OCI-LY1 (cell line): ENCODE measurements at regions not wholly inside any gene's neighbourhood (a gene's known extent, or its start where the extent isn't known, plus 50 kb on each side); places are given as distances from the start of the nearest gene placed in this dataset.

ENCODE experiments used
- CTCF ChIP-seq: fragments of 200-600 bp; sonication (generic), shearing (Covaris generic); IDR thresholded peaks from 2 replicates; pipeline ENCODE4 v1.5.1; 2017; ENCODE audit warnings: mild to moderate bottlenecking, antibody characterized with exemption, low read length, moderate library complexity, mixed read lengths
- EZH2 ChIP-seq: fragments of 200-600 bp; sonication (generic), shearing (Covaris generic); IDR thresholded peaks from 2 replicates; pipeline ENCODE4 v1.8.0; 2017; ENCODE audit warnings: borderline replicate concordance, mixed run types, mild to moderate bottlenecking, antibody characterized with exemption, low read length, moderate library complexity, mixed read lengths

- no peak for TF ChIP-seq CTCF
- TF ChIP-seq EZH2, result no peak
Observed at GRCh38 chr3:78123058-78123457, 1083.2 kb downstream of the ROBO2 start.
